ENCODE measurements at regions not wholly inside any gene's neighbourhood (a gene's known extent, or its start where the extent isn't known, plus 50 kb on each side); places are given as distances from the start of the nearest gene placed in this dataset.

DNA sequence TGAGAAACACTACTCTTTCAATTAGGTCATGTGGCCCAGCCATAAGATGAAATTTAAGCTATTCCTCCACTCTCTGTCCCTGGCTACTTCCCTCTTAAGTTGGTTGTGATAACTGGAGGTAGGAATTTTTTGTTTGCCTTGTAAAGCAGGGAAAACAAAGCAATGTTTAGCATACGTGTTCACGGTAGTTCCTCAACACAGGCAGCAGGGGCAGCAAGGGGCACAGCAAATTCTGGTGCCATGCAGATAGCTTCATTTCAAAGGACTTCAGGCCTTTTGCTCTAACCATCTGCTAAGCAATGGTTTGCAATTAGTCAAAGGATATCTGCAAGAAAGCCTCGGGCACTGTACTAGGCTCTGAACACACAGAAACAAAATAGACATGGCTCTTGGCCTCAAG is 330.2 kb downstream of the ZIC3 start:
- TF ChIP-seq POLR2A (IDR thresholded peaks at IDR 0.05) = no peak
- TF ChIP-seq, protein P1, sequence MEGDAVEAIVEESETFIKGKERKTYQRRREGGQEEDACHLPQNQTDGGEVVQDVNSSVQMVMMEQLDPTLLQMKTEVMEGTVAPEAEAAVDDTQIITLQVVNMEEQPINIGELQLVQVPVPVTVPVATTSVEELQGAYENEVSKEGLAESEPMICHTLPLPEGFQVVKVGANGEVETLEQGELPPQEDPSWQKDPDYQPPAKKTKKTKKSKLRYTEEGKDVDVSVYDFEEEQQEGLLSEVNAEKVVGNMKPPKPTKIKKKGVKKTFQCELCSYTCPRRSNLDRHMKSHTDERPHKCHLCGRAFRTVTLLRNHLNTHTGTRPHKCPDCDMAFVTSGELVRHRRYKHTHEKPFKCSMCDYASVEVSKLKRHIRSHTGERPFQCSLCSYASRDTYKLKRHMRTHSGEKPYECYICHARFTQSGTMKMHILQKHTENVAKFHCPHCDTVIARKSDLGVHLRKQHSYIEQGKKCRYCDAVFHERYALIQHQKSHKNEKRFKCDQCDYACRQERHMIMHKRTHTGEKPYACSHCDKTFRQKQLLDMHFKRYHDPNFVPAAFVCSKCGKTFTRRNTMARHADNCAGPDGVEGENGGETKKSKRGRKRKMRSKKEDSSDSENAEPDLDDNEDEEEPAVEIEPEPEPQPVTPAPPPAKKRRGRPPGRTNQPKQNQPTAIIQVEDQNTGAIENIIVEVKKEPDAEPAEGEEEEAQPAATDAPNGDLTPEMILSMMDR (IDR thresholded peaks at IDR 0.05) = no peak
- 37 to 52% methylated on average over 3 of the region's 3 CpGs for WGBS, 2 donors
- ATAC-seq = no peak
- Histone ChIP-seq H3K36me3 (replicated peaks in 1 of 2; ENCODE audit: insufficient read depth in 1 of 2, low read depth in 2 of 2) (no peaks in the 10 kb centered on the region), H3K4me1 (no peaks in the 10 kb centered on the region), H3K27me3 (no peaks in the 10 kb centered on the region), H3K4me3 (no peak overlapping the region), H3K27ac (no peak overlapping the region), H3K9me3 (no peaks in the 10 kb centered on the region)
- no peak for DNase-seq
- intact Hi-C loops (cut with DNase I) = no loop called here

DNA sequence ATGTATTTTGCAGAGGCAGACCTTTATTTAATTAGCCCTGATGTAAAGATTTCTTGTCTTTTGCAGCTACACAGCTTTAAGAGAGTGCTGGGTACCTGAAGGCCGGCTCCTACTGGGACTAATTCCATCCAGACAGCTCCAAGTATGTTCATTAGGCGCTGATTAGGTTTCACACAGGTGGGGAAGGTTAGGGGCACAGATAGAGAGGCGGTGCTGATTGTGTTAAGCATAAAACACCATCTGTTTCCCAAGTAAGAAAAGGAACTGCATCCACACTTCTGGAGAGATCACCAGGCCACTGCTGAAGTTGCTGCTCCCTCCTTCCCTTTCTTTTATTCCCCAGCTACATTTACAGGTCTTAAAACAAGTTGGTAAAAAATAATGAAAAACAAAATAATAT is 349.5 kb downstream of the ZIC3 start:
- ATAC-seq = no peak
- Histone ChIP-seq H3K4me3 (no peak overlapping the region), H3K9me3 (no peaks in the 10 kb centered on the region), H3K36me3 (replicated peaks in 1 of 2; ENCODE audit: insufficient read depth in 1 of 2, low read depth in 2 of 2) (no peaks in the 10 kb centered on the region), H3K27ac (no peak overlapping the region), H3K27me3 (no peaks in the 10 kb centered on the region), H3K4me1 (no peaks in the 10 kb centered on the region)
- no peak for DNase-seq
- 50 to 62% methylated on average over 1 to 3 of the region's 3 CpGs for WGBS, 2 donors
- TF ChIP-seq, protein P1 (IDR thresholded peaks at IDR 0.05) = no peak
- no peak for TF ChIP-seq POLR2A (IDR thresholded peaks at IDR 0.05)
- intact Hi-C loops (cut with DNase I) = no loop called here

DNA sequence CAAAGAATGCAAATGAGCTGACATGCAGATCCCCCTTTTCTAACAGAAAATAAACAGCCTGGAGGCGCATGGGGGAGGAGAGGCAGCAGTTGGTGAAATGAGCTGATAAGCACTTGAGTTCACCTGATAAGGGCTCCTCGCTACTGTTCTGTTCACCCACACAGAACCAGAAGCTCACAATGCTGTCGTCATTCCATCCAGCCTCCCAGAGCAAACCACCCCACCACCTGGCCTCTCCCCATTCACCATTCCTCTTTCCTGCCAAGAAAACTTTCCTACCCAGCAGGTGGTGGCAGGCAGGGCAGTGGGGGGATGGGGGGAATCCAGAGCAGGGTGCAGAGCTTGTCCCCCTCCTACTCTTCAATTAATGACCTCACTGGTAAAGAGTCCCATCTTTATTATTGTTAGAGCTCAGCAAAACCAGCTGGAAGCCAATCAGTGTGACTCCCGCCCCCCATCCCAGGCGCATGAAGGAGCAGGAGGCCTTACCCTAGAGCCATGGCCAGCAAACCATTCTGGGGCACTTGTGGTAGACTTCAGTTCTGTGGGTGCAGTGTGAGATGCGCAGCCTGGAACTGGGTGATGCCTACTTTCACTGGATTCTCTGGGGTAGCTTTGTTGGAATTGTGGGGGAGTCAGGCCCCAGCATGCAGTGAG is 350.3 kb downstream of the ZIC3 start:
- Histone ChIP-seq H3K27ac (no peak overlapping the region), H3K4me1 (no peaks in the 10 kb centered on the region), H3K27me3 (no peaks in the 10 kb centered on the region), H3K9me3 (no peaks in the 10 kb centered on the region), H3K36me3 (replicated peaks in 1 of 2; ENCODE audit: insufficient read depth in 1 of 2, low read depth in 2 of 2) (no peaks in the 10 kb centered on the region), H3K4me3 (no peak overlapping the region)
- intact Hi-C loops (cut with DNase I) = no loop called here
- ATAC-seq (no peak), DNase-seq (peak in 1 of 4 donors; percentile 1)
- 3 to 31% methylated on average over 3 of the region's 6 CpGs for WGBS, 2 donors
- TF ChIP-seq POLR2A (IDR thresholded peaks at IDR 0.05) = no peak
- TF ChIP-seq, protein P1 (IDR thresholded peaks at IDR 0.05) = no peak

DNA sequence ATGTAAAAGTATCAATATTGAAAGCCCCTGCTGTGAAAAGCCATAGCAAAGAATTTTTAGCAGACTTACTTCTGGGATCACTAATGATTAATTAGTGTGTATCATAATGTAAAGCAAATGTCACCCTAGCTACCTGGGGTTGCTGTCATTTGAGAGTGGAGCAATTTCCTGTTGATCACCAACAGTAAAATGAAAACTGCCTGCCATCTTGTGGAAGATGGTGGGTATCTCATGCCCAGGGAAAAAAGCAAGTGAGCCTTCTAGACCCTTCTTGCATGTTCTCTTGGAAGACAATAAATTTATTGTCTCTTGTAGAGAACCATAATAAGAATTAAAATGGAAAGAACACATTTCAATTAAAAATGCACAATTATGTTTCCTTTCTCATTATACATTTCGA is 360.2 kb downstream of the ZIC3 start:
- DNase-seq (no peak), ATAC-seq (no peak)
- H3K4me3 ChIP-seq = no peak overlapping the region
- no peak overlapping the region for H3K27ac ChIP-seq
- TF ChIP-seq POLR2A (IDR thresholded peaks at IDR 0.05) = no peak
- TF ChIP-seq, protein P1 (IDR thresholded peaks at IDR 0.05) = peak in 3 of 7 experiments; percentile 21 to 39 (median 34)
- H3K27me3 ChIP-seq = no peaks in the 10 kb centered on the region
- no peaks in the 10 kb centered on the region for H3K4me1 ChIP-seq
- intact Hi-C loops (cut with DNase I) = no loop called here
- 12 to 20% methylated on average over 1 of the region's 1 CpG for WGBS, 2 donors
- H3K9me3 ChIP-seq = no peaks in the 10 kb centered on the region
- H3K36me3 ChIP-seq (replicated peaks in 1 of 2; ENCODE audit: insufficient read depth in 1 of 2, low read depth in 2 of 2) = no peaks in the 10 kb centered on the region

DNA sequence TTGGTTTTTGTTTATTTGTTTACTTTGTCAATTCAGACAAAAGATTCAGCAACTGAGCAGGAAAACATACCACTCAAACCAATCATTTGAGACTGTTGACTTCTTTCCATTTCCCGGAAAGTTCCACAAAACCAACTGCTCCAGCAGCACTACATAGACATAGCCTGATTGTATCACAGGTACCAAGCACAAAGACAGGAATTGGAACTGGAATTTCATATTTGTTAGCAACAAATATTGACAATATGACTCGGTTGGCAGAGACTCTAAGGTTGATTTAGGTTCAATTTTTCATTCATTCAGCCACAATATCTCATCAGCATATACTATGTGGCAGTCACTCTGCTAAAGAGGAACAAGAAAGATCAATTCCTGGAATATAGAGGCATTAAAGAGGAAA is 364.0 kb downstream of the ZIC3 start:
- H3K9me3 ChIP-seq = no peaks in the 10 kb centered on the region
- intact Hi-C loops (cut with DNase I) = no loop called here
- H3K27me3 ChIP-seq = no peaks in the 10 kb centered on the region
- TF ChIP-seq, protein P1 (IDR thresholded peaks at IDR 0.05) = no peak
- TF ChIP-seq POLR2A (IDR thresholded peaks at IDR 0.05) = no peak
- H3K36me3 ChIP-seq (replicated peaks in 1 of 2; ENCODE audit: insufficient read depth in 1 of 2, low read depth in 2 of 2) = no peaks in the 10 kb centered on the region
- ATAC-seq (no peak), DNase-seq (no peak)
- H3K4me1 ChIP-seq = no peaks in the 10 kb centered on the region
- H3K27ac ChIP-seq = no peak overlapping the region
- no peak overlapping the region for H3K4me3 ChIP-seq
- 18 to 29% methylated on average over 2 of the region's 2 CpGs for whole genome bisulfite sequencing, 2 donors
